SU-DHL-6 (cell line): ENCODE measurements at regions not wholly inside any gene's neighbourhood (a gene's known extent, or its start where the extent isn't known, plus 50 kb on each side); places are given as distances from the start of the nearest gene placed in this dataset.

Experiments used
- H2AFZ ChIP-seq: fragments of 200-600 bp; sonication (generic); 2 replicates; pipeline ENCODE4 v1.6.1; 2014; ENCODE audit warnings: low read depth, mild to moderate bottlenecking, moderate library complexity, mixed read lengths, antibody characterized with exemption, low read length; ENCODE audit not compliant: severe bottlenecking
- H3F3A ChIP-seq: fragments of 200-600 bp; shearing (Covaris generic); 2 replicates; pipeline ENCODE4 v1.6.0; 2016; ENCODE audit warnings: antibody characterized with exemption, mild to moderate bottlenecking; ENCODE audit not compliant: insufficient read depth
- H3K27ac ChIP-seq: fragments of 200-600 bp; sonication (generic); 2 replicates; pipeline ENCODE4 v1.5.1; 2016; ENCODE audit warnings: low read depth, mild to moderate bottlenecking, low read length, moderate library complexity, mixed read lengths
- H3K27me3 ChIP-seq: fragments of 200-600 bp; sonication (generic), shearing (Covaris generic); 2 replicates; pipeline ENCODE4 v1.6.0; 2014; ENCODE audit warnings: mild to moderate bottlenecking, low read length
- H3K36me3 ChIP-seq: fragments of 200-600 bp; sonication (generic); 2 replicates; pipeline ENCODE4 v1.6.1; 2014; ENCODE audit warnings: mild to moderate bottlenecking, low read length, mixed read lengths
- H3K4me2 ChIP-seq: fragments of 300-600, 200-600 bp; shearing (Covaris generic), sonication (generic); 2 replicates; pipeline ENCODE4 v1.6.0; 2014; ENCODE audit warnings: low read length, low read depth, mild to moderate bottlenecking; ENCODE audit not compliant: poor library complexity, severe bottlenecking
- H3K4me3 ChIP-seq: fragments of 200-600 bp; sonication (generic); 2 replicates; pipeline ENCODE4 v1.5.1; 2014; ENCODE audit warnings: antibody characterized with exemption, low read length, mild to moderate bottlenecking, mixed read lengths; ENCODE audit not compliant: insufficient read depth, poor library complexity, severe bottlenecking
- H3K79me2 ChIP-seq: fragments of 200-600 bp; sonication (generic); 2 replicates; pipeline ENCODE4 v1.6.1; 2014; ENCODE audit warnings: mild to moderate bottlenecking, low read length, moderate library complexity; ENCODE audit not compliant: insufficient read depth
- H3K9ac ChIP-seq: fragments of 200-600 bp; sonication (generic); 2 replicates; pipeline ENCODE4 v1.7.0; 2014; ENCODE audit warnings: mild to moderate bottlenecking, low read length
- H3K9me2 ChIP-seq: fragments of 200-600 bp; sonication (generic); replicated peaks from 2 replicates; pipeline ENCODE4 v1.6.1; 2014; ENCODE audit warnings: low read length; ENCODE audit not compliant: insufficient read depth
- H3K9me3 ChIP-seq: fragments of 200-600 bp; sonication (generic); 2 replicates; pipeline ENCODE4 v1.6.1; 2014; ENCODE audit warnings: low read length, mixed read lengths; ENCODE audit not compliant: insufficient read depth
- H4K20me1 ChIP-seq: fragments of 200-600 bp; sonication (generic); 2 replicates; pipeline ENCODE4 v1.6.1; 2014; ENCODE audit warnings: low read depth, mild to moderate bottlenecking, antibody characterized with exemption, low read length, moderate library complexity, mixed read lengths
- EZH2phosphoT487 ChIP-seq: fragments of 200-600 bp; sonication (generic), shearing (Covaris generic); conservative IDR thresholded peaks from 2 replicates; pipeline ENCODE4 v1.6.1; 2018; ENCODE audit warnings: mild to moderate bottlenecking, antibody characterized with exemption, low read length, moderate library complexity, mixed read lengths
- TF ChIP-seq, protein P1 (sequence below): fragments of 200-600 bp; sonication (generic); IDR thresholded peaks from one replicate; pipeline ENCODE4 v1.5.1; 2017; ENCODE audit warnings: antibody characterized with exemption, mild to moderate bottlenecking, low read length, moderate library complexity; ENCODE audit not compliant: insufficient read depth, poor library complexity, severe bottlenecking

GRCh38 chr21:25501996-25502665 lies 105.2 kb downstream of the MRPL39 start:
- Histone ChIP-seq H4K20me1 (no peaks in the 10 kb centered on the region), H3K36me3 (no peaks in the 10 kb centered on the region), H3K9me2 (no peaks in the 10 kb centered on the region), H3K9ac (no peak overlapping the region), H3K4me3 (no peak overlapping the region), H3K27ac (no peak overlapping the region), H3K4me2 (no peak overlapping the region), H2AFZ (no peak overlapping the region), H3K27me3 (no peaks in the 10 kb centered on the region), H3F3A (no peaks in the 10 kb centered on the region), H3K9me3 (no peaks in the 10 kb centered on the region), H3K79me2 (no peaks in the 10 kb centered on the region)
- TF ChIP-seq EZH2phosphoT487 = no peak
- TF ChIP-seq, protein P1, sequence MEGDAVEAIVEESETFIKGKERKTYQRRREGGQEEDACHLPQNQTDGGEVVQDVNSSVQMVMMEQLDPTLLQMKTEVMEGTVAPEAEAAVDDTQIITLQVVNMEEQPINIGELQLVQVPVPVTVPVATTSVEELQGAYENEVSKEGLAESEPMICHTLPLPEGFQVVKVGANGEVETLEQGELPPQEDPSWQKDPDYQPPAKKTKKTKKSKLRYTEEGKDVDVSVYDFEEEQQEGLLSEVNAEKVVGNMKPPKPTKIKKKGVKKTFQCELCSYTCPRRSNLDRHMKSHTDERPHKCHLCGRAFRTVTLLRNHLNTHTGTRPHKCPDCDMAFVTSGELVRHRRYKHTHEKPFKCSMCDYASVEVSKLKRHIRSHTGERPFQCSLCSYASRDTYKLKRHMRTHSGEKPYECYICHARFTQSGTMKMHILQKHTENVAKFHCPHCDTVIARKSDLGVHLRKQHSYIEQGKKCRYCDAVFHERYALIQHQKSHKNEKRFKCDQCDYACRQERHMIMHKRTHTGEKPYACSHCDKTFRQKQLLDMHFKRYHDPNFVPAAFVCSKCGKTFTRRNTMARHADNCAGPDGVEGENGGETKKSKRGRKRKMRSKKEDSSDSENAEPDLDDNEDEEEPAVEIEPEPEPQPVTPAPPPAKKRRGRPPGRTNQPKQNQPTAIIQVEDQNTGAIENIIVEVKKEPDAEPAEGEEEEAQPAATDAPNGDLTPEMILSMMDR = no peak

DNA sequence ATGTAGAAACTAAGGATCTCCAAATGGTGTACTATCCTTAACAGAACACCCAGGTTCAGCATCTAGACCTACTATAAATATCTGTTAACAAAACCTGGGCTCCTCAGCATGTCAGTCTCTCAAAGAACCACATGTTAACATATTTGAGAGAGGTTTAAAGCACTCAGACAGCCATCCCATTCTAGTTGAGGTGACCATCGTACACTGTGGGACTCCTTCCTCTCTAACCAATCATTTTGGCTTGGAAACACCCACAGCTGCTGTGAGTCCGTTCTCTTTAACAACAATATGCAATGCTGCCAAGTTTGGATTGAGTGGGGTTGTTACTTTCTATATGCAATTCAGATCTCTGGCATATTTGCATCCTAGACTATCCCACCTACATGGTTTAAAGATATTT lies 105.8 kb downstream of the MRPL39 start:
- Histone ChIP-seq H3K9me2 (no peaks in the 10 kb centered on the region), H3K4me3 (no peak overlapping the region), H3K79me2 (no peaks in the 10 kb centered on the region), H3K27ac (no peak overlapping the region), H3K9me3 (no peaks in the 10 kb centered on the region), H2AFZ (no peak overlapping the region), H3K9ac (no peak overlapping the region), H4K20me1 (no peaks in the 10 kb centered on the region), H3F3A (no peaks in the 10 kb centered on the region), H3K4me2 (no peak overlapping the region), H3K36me3 (no peaks in the 10 kb centered on the region), H3K27me3 (no peaks in the 10 kb centered on the region)
- TF ChIP-seq, protein P1 = no peak
- no peak for TF ChIP-seq EZH2phosphoT487

DNA sequence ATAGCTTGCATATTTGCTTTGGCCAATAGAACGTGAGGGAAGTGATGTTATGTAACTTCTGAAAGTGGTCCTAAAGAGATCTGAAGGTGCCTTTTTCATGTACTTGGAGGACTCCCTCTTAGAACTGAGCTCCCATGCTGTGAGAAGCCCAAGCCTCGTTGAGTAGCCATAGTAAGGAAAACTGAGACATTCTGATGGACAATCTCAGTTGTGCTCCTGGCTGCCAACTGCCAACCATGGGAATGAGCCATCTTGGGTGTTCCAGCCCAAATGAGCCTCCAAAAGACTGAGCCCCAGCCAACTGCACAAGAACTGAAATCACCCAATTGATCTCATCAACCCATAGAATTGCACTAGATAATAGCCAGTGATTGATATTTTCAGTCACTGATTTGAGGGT lies 106.7 kb downstream of the MRPL39 start:
- no peaks in the 10 kb centered on the region for H3K36me3 ChIP-seq
- no peaks in the 10 kb centered on the region for H3K9me3 ChIP-seq
- H3K27ac ChIP-seq = no peak overlapping the region
- no peaks in the 10 kb centered on the region for H3K9me2 ChIP-seq
- no peaks in the 10 kb centered on the region for H3F3A ChIP-seq
- no peaks in the 10 kb centered on the region for H3K27me3 ChIP-seq
- no peak overlapping the region for H3K9ac ChIP-seq
- H3K79me2 ChIP-seq = no peaks in the 10 kb centered on the region
- no peak for TF ChIP-seq EZH2phosphoT487
- TF ChIP-seq, protein P1 = no peak
- no peak overlapping the region for H3K4me2 ChIP-seq
- H3K4me3 ChIP-seq = no peak overlapping the region
- no peak overlapping the region for H2AFZ ChIP-seq
- no peaks in the 10 kb centered on the region for H4K20me1 ChIP-seq
